Mesodermal cell (in vitro differentiated cells): ENCODE measurements at regions not wholly inside any gene's neighbourhood (a gene's known extent, or its start where the extent isn't known, plus 50 kb on each side); places are given as distances from the start of the nearest gene placed in this dataset.

Experiments
- H3K27ac ChIP-seq: 2 replicates; pipeline ENCODE4 v1.7.0; 2013; ENCODE audit warnings: mild to moderate bottlenecking, low read depth, low read length, moderate library complexity; ENCODE audit not compliant: severe bottlenecking
- H3K36me3 ChIP-seq: 2 replicates; pipeline ENCODE4 v1.7.1; 2013; ENCODE audit warnings: mild to moderate bottlenecking, low read length, moderate library complexity; ENCODE audit not compliant: control insufficient read depth, insufficient read depth
- H3K4me1 ChIP-seq: one replicate; pipeline ENCODE4 v1.7.1; 2013; ENCODE audit warnings: mild to moderate bottlenecking, low read length; ENCODE audit not compliant: insufficient read depth, control insufficient read depth, poor library complexity, severe bottlenecking
- H3K4me3 ChIP-seq: 2 replicates; pipeline ENCODE4 v1.7.0; 2013; ENCODE audit warnings: low read length, control low read depth, mild to moderate bottlenecking; ENCODE audit not compliant: insufficient read depth, poor library complexity, severe bottlenecking; ENCODE audit errors: extremely low read depth
- H3K9me3 ChIP-seq: 2 replicates; pipeline ENCODE4 v1.7.1; 2013; ENCODE audit warnings: mild to moderate bottlenecking, low read length, moderate library complexity; ENCODE audit not compliant: control insufficient read depth
- whole genome bisulfite sequencing, 2 experiments: methylation state at CpG; one replicate each; pipeline ENCODE4 v1.1.5; 2013; ENCODE audit warnings: missing lambda C conversion rate in 2 of 2; ENCODE audit not compliant: insufficient coverage in 2 of 2; 5-methylcytosine and 5-hydroxymethylcytosine counted together

DNA sequence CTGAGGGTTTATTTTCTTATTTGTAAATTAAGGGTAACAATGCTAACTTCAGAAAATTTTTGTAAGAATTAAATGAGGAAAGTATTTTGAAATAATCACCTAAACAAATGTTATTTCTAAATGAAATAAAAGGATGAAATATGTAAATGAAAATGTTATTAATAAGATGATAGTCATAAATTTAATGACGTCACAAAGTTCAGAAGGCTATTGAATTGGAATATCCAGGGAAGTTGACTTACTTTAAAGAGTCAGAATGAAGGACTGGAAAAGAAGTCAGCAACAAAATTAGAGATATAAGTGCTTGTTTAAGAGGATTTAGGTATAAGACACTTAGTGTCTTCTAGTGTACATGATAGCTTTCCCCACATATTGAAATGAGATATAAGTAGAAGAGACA is 732.6 kb upstream of the CDH7 start:
- no peaks in the 10 kb centered on the region for H3K9me3 ChIP-seq

GRCh38 chr18:65017372-65017760 is 733.4 kb upstream of the CDH7 start:
- no peak overlapping the region for H3K27ac ChIP-seq
- no peaks in the 10 kb centered on the region for H3K9me3 ChIP-seq
- no peaks in the 10 kb centered on the region for H3K36me3 ChIP-seq
- WGBS, 2 experiments, result 91 to 93% methylated on average over 8 to 9 of the region's 10 CpGs
- H3K4me3 ChIP-seq, result no peak overlapping the region
- H3K4me1 ChIP-seq, result no peaks in the 10 kb centered on the region

More for the DNA sequence above, 732.6 kb upstream of the CDH7 start:
- Histone ChIP-seq H3K4me3 (no peak overlapping the region), H3K27ac (no peak overlapping the region), H3K4me1 (no peaks in the 10 kb centered on the region), H3K36me3 (no peaks in the 10 kb centered on the region)
- 67 to 100% methylated on average over 1 of the region's 1 CpG for WGBS, 2 experiments

- H3K9me3 ChIP-seq, result no peaks in the 10 kb centered on the region
- H3K36me3 ChIP-seq, result no peaks in the 10 kb centered on the region
- H3K4me3 ChIP-seq, result no peak overlapping the region
- no peaks in the 10 kb centered on the region for H3K4me1 ChIP-seq
- WGBS, 2 experiments, result 82 to 96% methylated on average over 9 to 11 of the region's 12 CpGs
- no peak overlapping the region for H3K27ac ChIP-seq
These were observed 734.0 kb upstream of the CDH7 start for GRCh38 chr18:65016631-65017371.

GRCh38 chr18:64994370-64994769 is 756.4 kb upstream of the CDH7 start:
- Histone ChIP-seq H3K36me3 (no peaks in the 10 kb centered on the region), H3K4me3 (no peak overlapping the region), H3K27ac (no peak overlapping the region), H3K4me1 (peaks cover 4% of the 10 kb centered on the region), H3K9me3 (no peaks in the 10 kb centered on the region)
- 80 to 89% methylated on average over 1 of the region's 1 CpG for WGBS, 2 experiments

GRCh38 chr18:64993695-64994094 is 757.1 kb upstream of the CDH7 start:
- 67 to 75% methylated on average over 1 of the region's 3 CpGs for WGBS, 2 experiments
- Histone ChIP-seq H3K4me3 (no peak overlapping the region), H3K9me3 (no peaks in the 10 kb centered on the region), H3K4me1 (peaks cover 4% of the 10 kb centered on the region), H3K36me3 (no peaks in the 10 kb centered on the region), H3K27ac (no peak overlapping the region)

- no peaks in the 10 kb centered on the region for H3K9me3 ChIP-seq
- 71% methylated on average over 1 of the region's 1 CpG; no CpG with 5 or more reads in 1 of the 2 experiments for WGBS, 2 experiments
- H3K4me3 ChIP-seq, result no peak overlapping the region
- no peak overlapping the region for H3K27ac ChIP-seq
- H3K4me1 ChIP-seq, result peaks cover 4% of the 10 kb centered on the region
- no peaks in the 10 kb centered on the region for H3K36me3 ChIP-seq
These were observed 758.2 kb upstream of the CDH7 start for GRCh38 chr18:64992654-64993053.

- no peak overlapping the region for H3K27ac ChIP-seq
- 94% methylated on average over 3 of the region's 5 CpGs; no CpG with 5 or more reads in 1 of the 2 experiments for WGBS, 2 experiments
These were observed 759.7 kb upstream of the CDH7 start for GRCh38 chr18:64991102-64991501.

GRCh38 chr18:64986906-64987495 is 763.8 kb upstream of the CDH7 start:
- H3K27ac ChIP-seq, result no peak overlapping the region
- 87 to 92% methylated on average over 2 to 3 of the region's 3 CpGs for WGBS, 2 experiments
- peaks cover 4% of the 10 kb centered on the region for H3K4me1 ChIP-seq
- no peaks in the 10 kb centered on the region for H3K36me3 ChIP-seq
- H3K9me3 ChIP-seq, result no peaks in the 10 kb centered on the region
- no peak overlapping the region for H3K4me3 ChIP-seq

More at GRCh38 chr18:64991102-64991501, 759.7 kb upstream of the CDH7 start:
- H3K9me3 ChIP-seq, result no peaks in the 10 kb centered on the region
- no peak overlapping the region for H3K4me3 ChIP-seq
- peaks cover 4% of the 10 kb centered on the region for H3K4me1 ChIP-seq
- H3K36me3 ChIP-seq, result no peaks in the 10 kb centered on the region

DNA sequence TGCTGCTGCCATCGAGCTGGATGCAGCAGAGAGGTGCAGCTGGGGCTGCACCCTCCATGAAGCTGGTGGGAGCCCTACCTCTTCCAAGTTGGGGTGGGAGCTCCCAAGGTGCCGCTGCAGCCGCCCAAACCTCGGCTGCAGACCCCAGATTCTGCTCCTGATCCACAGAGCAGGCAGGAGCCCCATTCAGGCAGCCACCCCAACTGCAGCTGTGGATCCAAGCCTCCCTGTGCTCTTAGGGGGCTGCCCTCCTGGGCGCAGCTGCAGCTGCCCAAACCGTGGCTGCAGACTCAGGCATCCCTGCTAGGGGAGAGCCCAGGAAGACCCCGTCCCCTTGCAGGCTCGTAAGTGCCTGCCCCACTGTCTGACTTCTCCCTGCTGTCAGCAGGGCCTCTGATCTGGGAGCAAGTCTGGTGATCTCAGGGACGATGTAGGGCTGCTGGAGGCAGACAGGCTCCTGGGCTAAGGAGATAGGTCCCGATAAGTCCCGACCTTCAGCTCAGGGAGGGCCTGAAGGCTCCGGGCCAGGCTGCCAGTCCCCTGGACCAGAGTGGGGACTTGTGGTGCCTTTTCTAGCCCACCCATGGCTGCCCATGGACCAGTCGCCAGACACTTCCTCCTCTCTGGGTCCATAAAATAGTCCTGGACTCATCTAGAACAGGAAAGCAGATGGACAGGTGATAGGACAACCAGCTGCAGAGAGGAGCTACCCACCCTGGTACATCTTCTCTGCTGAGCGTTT is 767.1 kb upstream of the CDH7 start:
- Histone ChIP-seq H3K4me3 (no peak overlapping the region), H3K27ac (no peak overlapping the region), H3K36me3 (no peaks in the 10 kb centered on the region), H3K9me3 (no peaks in the 10 kb centered on the region), H3K4me1 (no peaks in the 10 kb centered on the region)
- WGBS, 2 experiments, result 89 to 92% methylated on average over 10 to 12 of the region's 14 CpGs

GRCh38 chr18:64982414-64983055 is 768.3 kb upstream of the CDH7 start:
- 100% methylated on average over 1 of the region's 2 CpGs; no CpG with 5 or more reads in 1 of the 2 experiments for WGBS, 2 experiments
- Histone ChIP-seq H3K4me3 (no peak overlapping the region), H3K36me3 (no peaks in the 10 kb centered on the region), H3K27ac (peak overlapping the region; percentile 20), H3K4me1 (no peaks in the 10 kb centered on the region), H3K9me3 (no peaks in the 10 kb centered on the region)
